ENCODE measurements at regions not wholly inside any gene's neighbourhood (a gene's known extent, or its start where the extent isn't known, plus 50 kb on each side); places are given as distances from the start of the nearest gene placed in this dataset.

DNA sequence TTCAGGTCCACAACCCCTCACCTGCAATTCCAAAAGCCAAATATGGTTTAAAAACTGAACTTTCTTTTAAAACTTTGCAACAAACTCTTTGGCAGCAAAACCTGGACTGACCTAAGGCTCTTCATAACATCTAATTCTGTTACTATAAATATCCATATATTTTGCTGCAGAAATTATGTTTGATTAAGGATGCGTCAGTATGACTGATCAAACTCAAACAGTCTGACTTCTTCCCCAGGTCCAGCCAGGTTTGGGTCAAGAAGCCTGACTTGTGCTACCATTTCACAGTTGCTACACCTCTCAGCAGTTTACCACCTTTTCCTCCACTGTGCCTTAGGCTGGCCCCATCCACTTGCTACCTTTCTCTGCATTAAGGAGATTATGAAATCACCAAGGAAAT, 127.0 kb upstream of the DUSP22 start:
- TF ChIP-seq RCOR1 (IDR thresholded peaks at IDR 0.05; ENCODE audit: low read length) (no peak), SIN3A (IDR thresholded peaks at IDR 0.05; ENCODE audit: borderline replicate concordance, low read depth, low read length) (no peak), SMC3 (IDR thresholded peaks at IDR 0.05; ENCODE audit: low read depth, low read length) (no peak), EP300 (IDR thresholded peaks at IDR 0.05; ENCODE audit: borderline replicate concordance in 1 of 2, low read depth in 1 of 2, low read length in 1 of 2) (no peak), GATA2 (CRISPR knock-in tag; IDR thresholded peaks at IDR 0.05) (no peak), FOXM1 (IDR thresholded peaks at IDR 0.05; ENCODE audit: low read depth) (no peak), YY1 (IDR thresholded peaks at IDR 0.05; ENCODE audit: low read depth) (no peak), JUND (IDR thresholded peaks at IDR 0.05) (no peak), EZH2phosphoT487 (IDR thresholded peaks at IDR 0.05; ENCODE audit: borderline replicate concordance, low read depth) (no peak), TAF1 (IDR thresholded peaks at IDR 0.05; ENCODE audit: borderline replicate concordance, low read depth, low read length) (no peak)
- TF ChIP-seq, protein P1, sequence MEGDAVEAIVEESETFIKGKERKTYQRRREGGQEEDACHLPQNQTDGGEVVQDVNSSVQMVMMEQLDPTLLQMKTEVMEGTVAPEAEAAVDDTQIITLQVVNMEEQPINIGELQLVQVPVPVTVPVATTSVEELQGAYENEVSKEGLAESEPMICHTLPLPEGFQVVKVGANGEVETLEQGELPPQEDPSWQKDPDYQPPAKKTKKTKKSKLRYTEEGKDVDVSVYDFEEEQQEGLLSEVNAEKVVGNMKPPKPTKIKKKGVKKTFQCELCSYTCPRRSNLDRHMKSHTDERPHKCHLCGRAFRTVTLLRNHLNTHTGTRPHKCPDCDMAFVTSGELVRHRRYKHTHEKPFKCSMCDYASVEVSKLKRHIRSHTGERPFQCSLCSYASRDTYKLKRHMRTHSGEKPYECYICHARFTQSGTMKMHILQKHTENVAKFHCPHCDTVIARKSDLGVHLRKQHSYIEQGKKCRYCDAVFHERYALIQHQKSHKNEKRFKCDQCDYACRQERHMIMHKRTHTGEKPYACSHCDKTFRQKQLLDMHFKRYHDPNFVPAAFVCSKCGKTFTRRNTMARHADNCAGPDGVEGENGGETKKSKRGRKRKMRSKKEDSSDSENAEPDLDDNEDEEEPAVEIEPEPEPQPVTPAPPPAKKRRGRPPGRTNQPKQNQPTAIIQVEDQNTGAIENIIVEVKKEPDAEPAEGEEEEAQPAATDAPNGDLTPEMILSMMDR (IDR thresholded peaks at IDR 0.05): no peak
- TF ChIP-seq, protein P2, sequence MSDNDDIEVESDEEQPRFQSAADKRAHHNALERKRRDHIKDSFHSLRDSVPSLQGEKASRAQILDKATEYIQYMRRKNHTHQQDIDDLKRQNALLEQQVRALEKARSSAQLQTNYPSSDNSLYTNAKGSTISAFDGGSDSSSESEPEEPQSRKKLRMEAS (IDR thresholded peaks at IDR 0.05; ENCODE audit: low read depth): no peak
- TF ChIP-seq, protein P3, sequence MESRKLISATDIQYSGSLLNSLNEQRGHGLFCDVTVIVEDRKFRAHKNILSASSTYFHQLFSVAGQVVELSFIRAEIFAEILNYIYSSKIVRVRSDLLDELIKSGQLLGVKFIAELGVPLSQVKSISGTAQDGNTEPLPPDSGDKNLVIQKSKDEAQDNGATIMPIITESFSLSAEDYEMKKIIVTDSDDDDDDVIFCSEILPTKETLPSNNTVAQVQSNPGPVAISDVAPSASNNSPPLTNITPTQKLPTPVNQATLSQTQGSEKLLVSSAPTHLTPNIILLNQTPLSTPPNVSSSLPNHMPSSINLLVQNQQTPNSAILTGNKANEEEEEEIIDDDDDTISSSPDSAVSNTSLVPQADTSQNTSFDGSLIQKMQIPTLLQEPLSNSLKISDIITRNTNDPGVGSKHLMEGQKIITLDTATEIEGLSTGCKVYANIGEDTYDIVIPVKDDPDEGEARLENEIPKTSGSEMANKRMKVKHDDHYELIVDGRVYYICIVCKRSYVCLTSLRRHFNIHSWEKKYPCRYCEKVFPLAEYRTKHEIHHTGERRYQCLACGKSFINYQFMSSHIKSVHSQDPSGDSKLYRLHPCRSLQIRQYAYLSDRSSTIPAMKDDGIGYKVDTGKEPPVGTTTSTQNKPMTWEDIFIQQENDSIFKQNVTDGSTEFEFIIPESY (IDR thresholded peaks at IDR 0.05; ENCODE audit: borderline replicate concordance, low read depth): no peak
- TF ChIP-seq, protein P4, sequence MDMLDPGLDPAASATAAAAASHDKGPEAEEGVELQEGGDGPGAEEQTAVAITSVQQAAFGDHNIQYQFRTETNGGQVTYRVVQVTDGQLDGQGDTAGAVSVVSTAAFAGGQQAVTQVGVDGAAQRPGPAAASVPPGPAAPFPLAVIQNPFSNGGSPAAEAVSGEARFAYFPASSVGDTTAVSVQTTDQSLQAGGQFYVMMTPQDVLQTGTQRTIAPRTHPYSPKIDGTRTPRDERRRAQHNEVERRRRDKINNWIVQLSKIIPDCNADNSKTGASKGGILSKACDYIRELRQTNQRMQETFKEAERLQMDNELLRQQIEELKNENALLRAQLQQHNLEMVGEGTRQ (IDR thresholded peaks at IDR 0.05; ENCODE audit: borderline replicate concordance, low read depth, low read length): no peak

Measured in SK-N-SH (cell line).